HEK293 (cell line): ENCODE measurements at regions not wholly inside any gene's neighbourhood (a gene's known extent, or its start where the extent isn't known, plus 50 kb on each side); places are given as distances from the start of the nearest gene placed in this dataset.

Experiments used
- CTCF ChIA-PET: fragments of 350-600 bp; formaldehyde crosslinking; extraction: SDS; loops from one replicate; lab custom pipeline; 2021; ENCODE audit warnings: antibody characterized with exemption; lab: Yijun Ruan, JAX
- POLR2A ChIA-PET: fragments of 300-600 bp; formaldehyde crosslinking; extraction: SDS; loops from one replicate; lab custom pipeline; 2020; ENCODE audit warnings: antibody characterized with exemption, inconsistent platforms; lab: Yijun Ruan, JAX
- H3K27ac ChIP-seq: fragments of 200-500 bp; sonication (Bioruptor generic); 2 replicates; pipeline ENCODE4 v1.5.1; 2014; ENCODE audit warnings: low read depth, low read length, control low read depth, inconsistent platforms; ENCODE audit errors: extremely low read depth
- H3K36me3 ChIP-seq, 2 experiments: fragments of 200-500 bp in 1 of 2; sonication (Bioruptor generic) in 1 of 2; 1 replicate in 1 of 2; 2 replicates in 1 of 2; pipeline ENCODE4 v1.5.1; 2014 to 2017; ENCODE audit warnings: inconsistent platforms in 2 of 2, low read length in 2 of 2; ENCODE audit not compliant: control insufficient read depth in 2 of 2, insufficient read depth in 1 of 2
- H3K4me1 ChIP-seq: fragments of 200-500 bp; sonication (Bioruptor generic); 2 replicates; pipeline ENCODE4 v1.5.1; 2014; ENCODE audit warnings: mild to moderate bottlenecking, low read length, inconsistent platforms; ENCODE audit not compliant: control insufficient read depth, insufficient read depth
- H3K4me3 ChIP-seq: 2 replicates; pipeline ENCODE4 v1.5.1; 2011; ENCODE audit warnings: low read depth, mild to moderate bottlenecking, control low read depth, low read length, moderate library complexity
- H3K9me3 ChIP-seq: fragments of 200-500 bp; sonication (Bioruptor generic); 2 replicates; pipeline ENCODE4 v1.5.1; 2014; ENCODE audit warnings: low read depth, low read length, inconsistent platforms; ENCODE audit not compliant: control insufficient read depth, insufficient read depth
- BCL11B ChIP-seq: fragments of 450-650 bp; formaldehyde crosslinking; IDR thresholded peaks from 2 replicates; pipeline ENCODE4 v1.5.1; 2016; ENCODE audit warnings: low read depth, missing biosample characterization, missing genetic modification characterization
- GLI2 ChIP-seq: fragments of 450-650 bp; formaldehyde crosslinking; IDR thresholded peaks from 2 replicates; pipeline ENCODE4; 2017; ENCODE audit warnings: missing biosample characterization, missing genetic modification characterization, low read depth, borderline replicate concordance
- GLIS2 ChIP-seq: fragments of 450-650 bp; formaldehyde crosslinking; IDR thresholded peaks from 2 replicates; pipeline ENCODE4 v1.5.1; 2016; ENCODE audit warnings: missing biosample characterization, missing genetic modification characterization
- HOXD13 ChIP-seq: sonication (generic); formaldehyde crosslinking; IDR thresholded peaks from 2 replicates; pipeline ENCODE4 v1.8.0; 2022; ENCODE audit warnings: missing genetic modification reagents, borderline replicate concordance
- MYNN ChIP-seq: fragments of 450-650 bp; formaldehyde crosslinking; IDR thresholded peaks from 2 replicates; pipeline ENCODE4 v1.5.1; 2016; ENCODE audit warnings: missing biosample characterization, missing genetic modification characterization, borderline replicate concordance
- PRDM1 ChIP-seq: fragments of 450-650 bp; formaldehyde crosslinking; IDR thresholded peaks from 2 replicates; pipeline ENCODE4; 2016; ENCODE audit warnings: missing biosample characterization, missing genetic modification characterization
- REPIN1 ChIP-seq: fragments of 450-650 bp; formaldehyde crosslinking; IDR thresholded peaks from 2 replicates; pipeline ENCODE4 v1.5.1; 2017; ENCODE audit warnings: missing biosample characterization, missing genetic modification characterization, low read depth
- TRIM28 ChIP-seq: IDR thresholded peaks from 2 replicates; pipeline ENCODE4 v1.6.1; 2011; ENCODE audit warnings: low read length, control low read depth, borderline replicate concordance
- WT1 ChIP-seq: fragments of 450-650 bp; formaldehyde crosslinking; IDR thresholded peaks from 2 replicates; pipeline ENCODE4 v1.5.1; 2016; ENCODE audit warnings: missing biosample characterization, missing genetic modification characterization
- YY1 ChIP-seq: fragments of 450-650 bp; formaldehyde crosslinking; IDR thresholded peaks from 2 replicates; pipeline ENCODE4 v1.5.1; 2018; ENCODE audit warnings: missing biosample characterization, missing genetic modification characterization
- ZBTB21 ChIP-seq: fragments of 450-650 bp; formaldehyde crosslinking; IDR thresholded peaks from 2 replicates; pipeline ENCODE4 v1.5.1; 2017; ENCODE audit warnings: missing biosample characterization, missing genetic modification characterization
- ZEB2 ChIP-seq: fragments of 450-650 bp; formaldehyde crosslinking; IDR thresholded peaks from 2 replicates; pipeline ENCODE4 v1.5.1; 2016; ENCODE audit warnings: missing biosample characterization, missing genetic modification characterization
- ZNF335 ChIP-seq: fragments of 450-650 bp; formaldehyde crosslinking; conservative IDR thresholded peaks from 2 replicates; pipeline ENCODE4 v1.5.1; 2016; ENCODE audit warnings: missing biosample characterization, missing genetic modification characterization
- ZNF366 ChIP-seq: fragments of 450-650 bp; formaldehyde crosslinking; conservative IDR thresholded peaks from 2 replicates; pipeline ENCODE4 v1.5.1; 2016; ENCODE audit warnings: missing biosample characterization, missing genetic modification characterization
- ZNF394 ChIP-seq: fragments of 450-650 bp; formaldehyde crosslinking; IDR thresholded peaks from 2 replicates; pipeline ENCODE4 v1.5.1; 2016; ENCODE audit warnings: missing biosample characterization, missing genetic modification characterization, mild to moderate bottlenecking, moderate library complexity, borderline replicate concordance
- ZNF549 ChIP-seq: fragments of 450-650 bp; IDR thresholded peaks from 2 replicates; pipeline ENCODE4 v1.5.1; 2018; ENCODE audit warnings: missing biosample characterization, missing genetic modification characterization, mild to moderate bottlenecking, inconsistent platforms, moderate library complexity
- ZNF558 ChIP-seq: fragments of 450-650 bp; formaldehyde crosslinking; IDR thresholded peaks from 2 replicates; pipeline ENCODE4 v1.5.1; 2016; ENCODE audit warnings: missing biosample characterization, missing genetic modification characterization
- ZNF677 ChIP-seq: fragments of 450-650 bp; IDR thresholded peaks from 2 replicates; pipeline ENCODE4 v1.5.0; 2018; ENCODE audit warnings: missing biosample characterization, mild to moderate bottlenecking, missing genetic modification characterization, moderate library complexity
- ZNF707 ChIP-seq: fragments of 450-650 bp; formaldehyde crosslinking; IDR thresholded peaks from 2 replicates; pipeline ENCODE4 v1.5.1; 2016; ENCODE audit warnings: missing biosample characterization, missing genetic modification characterization
- ZNF776 ChIP-seq: fragments of 450-650 bp; formaldehyde crosslinking; IDR thresholded peaks from 2 replicates; pipeline ENCODE4 v1.5.0; 2017; ENCODE audit warnings: missing biosample characterization, missing genetic modification characterization, borderline replicate concordance
- ZSCAN23 ChIP-seq: fragments of 450-650 bp; formaldehyde crosslinking; IDR thresholded peaks from 2 replicates; pipeline ENCODE4 v1.5.1; 2016; ENCODE audit warnings: missing biosample characterization, missing genetic modification characterization
- TF ChIP-seq, protein P1 (sequence below): fragments of 450-650 bp; formaldehyde crosslinking; IDR thresholded peaks from 2 replicates; pipeline ENCODE4 v1.5.1; 2016; ENCODE audit warnings: missing biosample characterization, missing genetic modification characterization, borderline replicate concordance
- TF ChIP-seq, protein P2 (sequence below): fragments of 450-650 bp; formaldehyde crosslinking; IDR thresholded peaks from 2 replicates; pipeline ENCODE4 v1.5.1; 2016; ENCODE audit warnings: missing biosample characterization, missing genetic modification characterization, low read depth
- TF ChIP-seq, protein P3 (sequence below): fragments of 450-650 bp; formaldehyde crosslinking; IDR thresholded peaks from 2 replicates; pipeline ENCODE4 v1.5.1; 2016; ENCODE audit warnings: missing biosample characterization, missing genetic modification characterization
- TF ChIP-seq, protein P4 (sequence below): fragments of 450-650 bp; formaldehyde crosslinking; IDR thresholded peaks from 2 replicates; pipeline ENCODE4 v1.5.1; 2016; ENCODE audit warnings: missing biosample characterization, missing genetic modification characterization

DNA sequence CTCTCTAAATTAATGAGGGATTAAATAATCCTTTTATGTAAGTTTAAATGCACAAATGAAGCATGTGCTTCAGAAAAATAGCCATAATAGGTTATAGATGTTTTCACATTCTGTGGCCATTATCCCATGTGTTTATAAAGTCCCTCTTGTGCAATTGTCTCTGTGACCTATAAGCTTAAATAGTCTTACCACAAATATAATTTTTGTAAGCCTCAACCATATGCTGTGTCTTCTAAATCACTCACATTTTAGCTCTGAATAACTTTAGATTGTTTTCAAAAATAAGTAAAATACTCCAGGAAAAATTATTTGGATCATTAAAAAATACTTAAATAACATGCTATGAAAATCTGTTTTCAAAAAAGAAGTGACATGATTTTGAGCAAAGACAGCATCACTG is 1894.7 kb downstream of the MAT2B start (continued):
- TF ChIP-seq, protein P1, sequence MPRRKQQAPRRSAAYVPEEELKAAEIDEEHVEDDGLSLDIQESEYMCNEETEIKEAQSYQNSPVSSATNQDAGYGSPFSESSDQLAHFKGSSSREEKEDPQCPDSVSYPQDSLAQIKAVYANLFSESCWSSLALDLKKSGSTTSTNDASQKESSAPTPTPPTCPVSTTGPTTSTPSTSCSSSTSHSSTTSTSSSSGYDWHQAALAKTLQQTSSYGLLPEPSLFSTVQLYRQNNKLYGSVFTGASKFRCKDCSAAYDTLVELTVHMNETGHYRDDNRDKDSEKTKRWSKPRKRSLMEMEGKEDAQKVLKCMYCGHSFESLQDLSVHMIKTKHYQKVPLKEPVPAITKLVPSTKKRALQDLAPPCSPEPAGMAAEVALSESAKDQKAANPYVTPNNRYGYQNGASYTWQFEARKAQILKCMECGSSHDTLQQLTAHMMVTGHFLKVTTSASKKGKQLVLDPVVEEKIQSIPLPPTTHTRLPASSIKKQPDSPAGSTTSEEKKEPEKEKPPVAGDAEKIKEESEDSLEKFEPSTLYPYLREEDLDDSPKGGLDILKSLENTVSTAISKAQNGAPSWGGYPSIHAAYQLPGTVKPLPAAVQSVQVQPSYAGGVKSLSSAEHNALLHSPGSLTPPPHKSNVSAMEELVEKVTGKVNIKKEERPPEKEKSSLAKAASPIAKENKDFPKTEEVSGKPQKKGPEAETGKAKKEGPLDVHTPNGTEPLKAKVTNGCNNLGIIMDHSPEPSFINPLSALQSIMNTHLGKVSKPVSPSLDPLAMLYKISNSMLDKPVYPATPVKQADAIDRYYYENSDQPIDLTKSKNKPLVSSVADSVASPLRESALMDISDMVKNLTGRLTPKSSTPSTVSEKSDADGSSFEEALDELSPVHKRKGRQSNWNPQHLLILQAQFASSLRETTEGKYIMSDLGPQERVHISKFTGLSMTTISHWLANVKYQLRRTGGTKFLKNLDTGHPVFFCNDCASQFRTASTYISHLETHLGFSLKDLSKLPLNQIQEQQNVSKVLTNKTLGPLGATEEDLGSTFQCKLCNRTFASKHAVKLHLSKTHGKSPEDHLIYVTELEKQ (tag by site-specific recombination), result no peak
- TF ChIP-seq GLIS2 (tag by site-specific recombination) (no peak), REPIN1 (tag by site-specific recombination) (no peak), GLI2 (no peak), PRDM1 (tag by site-specific recombination) (no peak)

DNA sequence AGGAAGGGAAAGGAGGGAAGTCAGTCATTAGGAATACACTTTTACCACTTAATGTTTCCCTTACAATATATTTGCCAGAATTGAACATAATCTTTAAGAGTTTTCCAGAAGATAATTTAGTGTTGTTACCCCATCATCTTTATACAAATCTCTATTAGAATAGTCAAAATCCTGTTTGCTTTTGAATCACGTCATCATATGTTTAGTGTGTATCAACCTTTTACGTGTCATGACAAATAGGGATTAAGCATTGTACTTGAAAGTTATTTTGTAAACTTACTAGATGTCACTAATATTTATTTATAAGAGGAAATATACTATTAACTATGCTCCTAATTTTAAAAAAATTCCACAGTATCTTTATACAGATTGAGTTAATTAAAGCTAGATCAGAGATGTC is 1899.5 kb downstream of the MAT2B start:
- CTCF ChIA-PET, result no interaction called here
- H3K36me3 ChIP-seq, result no peaks in the 10 kb centered on the region
- H3K4me1 ChIP-seq, result no peaks in the 10 kb centered on the region
- no peaks in the 10 kb centered on the region for H3K9me3 ChIP-seq
- H3K27ac ChIP-seq, result no peak overlapping the region
- POLR2A ChIA-PET, result no interaction called here
- TF ChIP-seq ZNF707, result no peak
- TF ChIP-seq, protein P2, sequence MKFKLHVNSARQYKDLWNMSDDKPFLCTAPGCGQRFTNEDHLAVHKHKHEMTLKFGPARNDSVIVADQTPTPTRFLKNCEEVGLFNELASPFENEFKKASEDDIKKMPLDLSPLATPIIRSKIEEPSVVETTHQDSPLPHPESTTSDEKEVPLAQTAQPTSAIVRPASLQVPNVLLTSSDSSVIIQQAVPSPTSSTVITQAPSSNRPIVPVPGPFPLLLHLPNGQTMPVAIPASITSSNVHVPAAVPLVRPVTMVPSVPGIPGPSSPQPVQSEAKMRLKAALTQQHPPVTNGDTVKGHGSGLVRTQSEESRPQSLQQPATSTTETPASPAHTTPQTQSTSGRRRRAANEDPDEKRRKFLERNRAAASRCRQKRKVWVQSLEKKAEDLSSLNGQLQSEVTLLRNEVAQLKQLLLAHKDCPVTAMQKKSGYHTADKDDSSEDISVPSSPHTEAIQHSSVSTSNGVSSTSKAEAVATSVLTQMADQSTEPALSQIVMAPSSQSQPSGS (tag by site-specific recombination), result peak; percentile 60; the same call in 1 of the 2 replicates
- no peak overlapping the region for H3K4me3 ChIP-seq

DNA sequence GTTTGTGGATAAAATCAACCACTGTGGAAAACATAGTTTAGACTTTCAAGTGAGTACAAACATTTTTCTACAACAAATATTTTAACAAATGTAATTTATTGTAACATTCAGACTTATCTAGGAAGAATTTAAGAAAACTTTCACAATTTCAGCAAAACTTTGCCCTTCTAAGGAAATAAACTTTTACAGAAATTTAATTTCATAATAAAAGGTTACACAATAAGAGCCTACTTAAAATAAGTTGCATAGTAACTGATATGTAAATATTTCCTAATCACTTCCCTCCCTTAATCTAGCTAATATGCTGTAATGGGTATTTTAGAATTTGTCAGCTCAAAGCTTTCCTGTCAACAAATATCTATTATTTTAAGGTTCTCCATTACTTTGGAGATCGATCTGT is 1899.9 kb downstream of the MAT2B start:
- Histone ChIP-seq H3K4me1 (no peaks in the 10 kb centered on the region), H3K36me3 (no peaks in the 10 kb centered on the region), H3K4me3 (no peak overlapping the region), H3K9me3 (no peaks in the 10 kb centered on the region), H3K27ac (no peak overlapping the region)
- POLR2A ChIA-PET, result no interaction called here
- CTCF ChIA-PET, result no interaction called here
- no peak for TF ChIP-seq ZNF776 (tag by site-specific recombination)
- TF ChIP-seq BCL11B (tag by site-specific recombination), result no peak
- TF ChIP-seq, protein P3, sequence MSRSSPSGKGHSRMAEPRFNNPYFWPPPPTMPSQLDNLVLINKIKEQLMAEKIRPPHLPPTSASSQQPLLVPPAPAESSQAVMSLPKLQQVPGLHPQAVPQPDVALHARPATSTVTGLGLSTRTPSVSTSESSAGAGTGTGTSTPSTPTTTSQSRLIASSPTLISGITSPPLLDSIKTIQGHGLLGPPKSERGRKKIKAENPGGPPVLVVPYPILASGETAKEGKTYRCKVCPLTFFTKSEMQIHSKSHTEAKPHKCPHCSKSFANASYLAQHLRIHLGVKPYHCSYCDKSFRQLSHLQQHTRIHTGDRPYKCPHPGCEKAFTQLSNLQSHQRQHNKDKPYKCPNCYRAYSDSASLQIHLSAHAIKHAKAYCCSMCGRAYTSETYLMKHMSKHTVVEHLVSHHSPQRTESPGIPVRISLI (tag by site-specific recombination), result no peak
- no peak for TF ChIP-seq YY1
- TF ChIP-seq ZNF549 (tag by site-specific recombination), result no peak
- TF ChIP-seq ZNF366 (tag by site-specific recombination), result no peak
- TF ChIP-seq ZNF335, result no peak
- TF ChIP-seq, all 188 proteins: peak for 0

DNA sequence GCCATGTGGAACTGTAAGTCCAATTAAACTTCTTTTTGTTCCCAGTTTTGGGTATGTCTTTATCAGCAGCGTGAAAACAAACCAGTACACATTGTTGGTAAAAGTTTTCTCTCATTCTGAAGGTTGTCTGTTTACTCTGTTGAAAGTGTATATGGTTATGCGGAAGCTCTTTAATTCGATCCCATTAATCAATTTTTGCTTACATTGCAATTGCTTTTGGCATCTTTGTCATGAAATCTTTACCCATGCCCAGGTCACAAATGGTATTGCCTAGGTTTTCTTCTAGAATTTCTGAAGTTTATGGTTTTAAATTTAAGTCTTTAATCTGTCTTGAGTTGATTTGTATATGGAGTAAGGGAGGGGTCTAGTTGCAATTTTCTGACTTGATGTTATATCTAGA is 1901.9 kb downstream of the MAT2B start:
- no peaks in the 10 kb centered on the region for H3K9me3 ChIP-seq
- TF ChIP-seq TRIM28 (no peak), ZEB2 (tag by site-specific recombination) (no peak), MYNN (tag by site-specific recombination) (no peak), HOXD13 (CRISPR knock-in tag) (no peak), ZNF558 (tag by site-specific recombination) (no peak), ZNF394 (tag by site-specific recombination) (no peak), ZNF677 (tag by site-specific recombination) (no peak), ZSCAN23 (tag by site-specific recombination) (no peak), ZBTB21 (tag by site-specific recombination) (no peak), WT1 (tag by site-specific recombination) (no peak)
- TF ChIP-seq, protein P4, sequence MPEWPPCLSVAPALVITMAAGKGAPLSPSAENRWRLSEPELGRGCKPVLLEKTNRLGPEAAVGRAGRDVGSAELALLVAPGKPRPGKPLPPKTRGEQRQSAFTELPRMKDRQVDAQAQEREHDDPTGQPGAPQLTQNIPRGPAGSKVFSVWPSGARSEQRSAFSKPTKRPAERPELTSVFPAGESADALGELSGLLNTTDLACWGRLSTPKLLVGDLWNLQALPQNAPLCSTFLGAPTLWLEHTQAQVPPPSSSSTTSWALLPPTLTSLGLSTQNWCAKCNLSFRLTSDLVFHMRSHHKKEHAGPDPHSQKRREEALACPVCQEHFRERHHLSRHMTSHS, result no peak

More for the DNA sequence above, 1901.9 kb downstream of the MAT2B start:
- H3K36me3 ChIP-seq, result no peaks in the 10 kb centered on the region
- H3K4me1 ChIP-seq, result no peaks in the 10 kb centered on the region
- no peak overlapping the region for H3K27ac ChIP-seq
- ChIA-PET CTCF (interaction anchor here (0.6 kb wide), 1 partner anchor 165 kb away, joined by 3 read pairs; no protein-coding TSS in a partner anchor), POLR2A (no interaction called here)
- no peak overlapping the region for H3K4me3 ChIP-seq
